Fibroblast of lung (primary cell): ENCODE measurements at regions not wholly inside any gene's neighbourhood (a gene's known extent, or its start where the extent isn't known, plus 50 kb on each side); places are given as distances from the start of the nearest gene placed in this dataset.

Experiments
- DNase-seq, 2 donors: peaks; one replicate each; pipeline versions ENCODE4 v3.0.0 to v3.0.0-alpha.2; 2010; ENCODE audit warnings: low read depth in 2 of 2
- H2AFZ ChIP-seq: 2 replicates; pipeline ENCODE4 v1.5.1; 2012; ENCODE audit warnings: low read length, control low read depth, inconsistent platforms
- H3K27ac ChIP-seq: 2 replicates; pipeline ENCODE4 v1.5.1; 2011; ENCODE audit warnings: low read length, control low read depth; ENCODE audit not compliant: insufficient read depth
- H3K27me3 ChIP-seq: 2 replicates; pipeline ENCODE4 v1.5.1; 2011; ENCODE audit warnings: mild to moderate bottlenecking, low read length; ENCODE audit not compliant: control insufficient read depth, insufficient read depth
- H3K36me3 ChIP-seq: 2 replicates; pipeline ENCODE4 v1.5.1; 2011; ENCODE audit warnings: low read length; ENCODE audit not compliant: control insufficient read depth, insufficient read depth
- H3K4me1 ChIP-seq: 2 replicates; pipeline ENCODE4 v1.5.1; 2011; ENCODE audit warnings: low read length; ENCODE audit not compliant: control insufficient read depth, insufficient read depth; ENCODE audit errors: extremely low read depth
- H3K4me2 ChIP-seq: 2 replicates; pipeline ENCODE4 v1.5.1; 2011; ENCODE audit warnings: low read length, control low read depth; ENCODE audit not compliant: insufficient read depth; ENCODE audit errors: extremely low read depth
- H3K4me3 ChIP-seq, 4 experiments: fragments of 200-600 bp in 1 of 4; sonication (generic) in 1 of 4; replicated peaks in 1 of 4; 2 replicates each; pipeline ENCODE4 v1.5.1; 2011 to 2016; ENCODE audit warnings: low read length in 4 of 4, low read depth in 3 of 4, mild to moderate bottlenecking in 3 of 4, control low read depth in 2 of 4, inconsistent platforms in 1 of 4, mixed read lengths in 1 of 4; ENCODE audit not compliant: insufficient read depth in 1 of 4; ENCODE audit errors: control extremely low read depth in 1 of 4
- H3K79me2 ChIP-seq: 2 replicates; pipeline ENCODE4 v1.5.1; 2012; ENCODE audit warnings: mild to moderate bottlenecking, low read length, inconsistent platforms; ENCODE audit not compliant: control insufficient read depth, insufficient read depth
- H3K9ac ChIP-seq: 2 replicates; pipeline ENCODE4 v1.5.1; 2011; ENCODE audit warnings: mild to moderate bottlenecking, low read length, control low read depth; ENCODE audit not compliant: insufficient read depth
- H3K9me3 ChIP-seq: 2 replicates; pipeline ENCODE4 v1.5.1; 2012; ENCODE audit warnings: low read depth, low read length; ENCODE audit not compliant: control insufficient read depth, insufficient read depth
- H4K20me1 ChIP-seq: 2 replicates; pipeline ENCODE4 v1.5.1; 2011; ENCODE audit warnings: low read length; ENCODE audit not compliant: control insufficient read depth, insufficient read depth; ENCODE audit errors: extremely low read depth
- EZH2 ChIP-seq: IDR thresholded peaks from 2 replicates; pipeline ENCODE4 v1.5.1; 2012; ENCODE audit warnings: low read length, control low read depth, mild to moderate bottlenecking; ENCODE audit errors: missing control alignments
- TF ChIP-seq, protein P1 (sequence below), 2 donors: IDR thresholded peaks in 1 of 2; conservative IDR thresholded peaks in 1 of 2; 1 replicate in 1 of 2; 2 replicates in 1 of 2; pipeline ENCODE4 v1.5.1; 2011 to 2012; ENCODE audit warnings: low read length in 2 of 2, control low read depth in 1 of 2, inconsistent platforms in 1 of 2, low read depth in 1 of 2, mild to moderate bottlenecking in 1 of 2

DNA sequence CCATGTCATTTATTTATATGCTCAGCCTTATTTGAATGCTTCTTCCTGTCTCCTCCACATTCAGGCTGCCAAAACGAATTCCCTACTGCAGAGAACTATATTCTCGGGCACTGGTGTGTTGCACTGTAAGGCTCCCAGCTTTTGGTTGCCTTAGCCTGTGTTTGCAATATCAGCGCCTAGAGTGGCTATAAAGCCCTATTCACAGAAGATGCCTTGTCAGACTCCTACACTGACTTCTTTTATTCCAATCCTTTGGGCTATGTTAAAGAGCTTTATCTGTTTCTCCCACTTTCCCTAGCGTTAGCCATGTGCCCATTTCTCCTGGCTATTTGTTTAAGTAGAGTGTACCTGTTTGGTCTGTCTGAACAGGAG, 62.4 kb upstream of the EHBP1 start:
- Histone ChIP-seq H3K27ac (no peak overlapping the region), H3K79me2 (no peaks in the 10 kb centered on the region), H4K20me1 (no peaks in the 10 kb centered on the region), H3K4me3 (no peak overlapping the region), H3K4me2 (no peak overlapping the region), H3K4me1 (no peaks in the 10 kb centered on the region), H3K27me3 (no peaks in the 10 kb centered on the region), H3K36me3 (no peaks in the 10 kb centered on the region), H2AFZ (no peak overlapping the region), H3K9ac (no peak overlapping the region), H3K9me3 (no peaks in the 10 kb centered on the region)
- TF ChIP-seq, protein P1, sequence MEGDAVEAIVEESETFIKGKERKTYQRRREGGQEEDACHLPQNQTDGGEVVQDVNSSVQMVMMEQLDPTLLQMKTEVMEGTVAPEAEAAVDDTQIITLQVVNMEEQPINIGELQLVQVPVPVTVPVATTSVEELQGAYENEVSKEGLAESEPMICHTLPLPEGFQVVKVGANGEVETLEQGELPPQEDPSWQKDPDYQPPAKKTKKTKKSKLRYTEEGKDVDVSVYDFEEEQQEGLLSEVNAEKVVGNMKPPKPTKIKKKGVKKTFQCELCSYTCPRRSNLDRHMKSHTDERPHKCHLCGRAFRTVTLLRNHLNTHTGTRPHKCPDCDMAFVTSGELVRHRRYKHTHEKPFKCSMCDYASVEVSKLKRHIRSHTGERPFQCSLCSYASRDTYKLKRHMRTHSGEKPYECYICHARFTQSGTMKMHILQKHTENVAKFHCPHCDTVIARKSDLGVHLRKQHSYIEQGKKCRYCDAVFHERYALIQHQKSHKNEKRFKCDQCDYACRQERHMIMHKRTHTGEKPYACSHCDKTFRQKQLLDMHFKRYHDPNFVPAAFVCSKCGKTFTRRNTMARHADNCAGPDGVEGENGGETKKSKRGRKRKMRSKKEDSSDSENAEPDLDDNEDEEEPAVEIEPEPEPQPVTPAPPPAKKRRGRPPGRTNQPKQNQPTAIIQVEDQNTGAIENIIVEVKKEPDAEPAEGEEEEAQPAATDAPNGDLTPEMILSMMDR (conservative IDR thresholded peaks at IDR 0.05 in 1 of 2, IDR thresholded peaks at IDR 0.05 in 1 of 2; ENCODE audit: low read depth in 1 of 2, low read length in 2 of 2), result no peak
- TF ChIP-seq EZH2, result no peak
- no peak for DNase-seq

DNA sequence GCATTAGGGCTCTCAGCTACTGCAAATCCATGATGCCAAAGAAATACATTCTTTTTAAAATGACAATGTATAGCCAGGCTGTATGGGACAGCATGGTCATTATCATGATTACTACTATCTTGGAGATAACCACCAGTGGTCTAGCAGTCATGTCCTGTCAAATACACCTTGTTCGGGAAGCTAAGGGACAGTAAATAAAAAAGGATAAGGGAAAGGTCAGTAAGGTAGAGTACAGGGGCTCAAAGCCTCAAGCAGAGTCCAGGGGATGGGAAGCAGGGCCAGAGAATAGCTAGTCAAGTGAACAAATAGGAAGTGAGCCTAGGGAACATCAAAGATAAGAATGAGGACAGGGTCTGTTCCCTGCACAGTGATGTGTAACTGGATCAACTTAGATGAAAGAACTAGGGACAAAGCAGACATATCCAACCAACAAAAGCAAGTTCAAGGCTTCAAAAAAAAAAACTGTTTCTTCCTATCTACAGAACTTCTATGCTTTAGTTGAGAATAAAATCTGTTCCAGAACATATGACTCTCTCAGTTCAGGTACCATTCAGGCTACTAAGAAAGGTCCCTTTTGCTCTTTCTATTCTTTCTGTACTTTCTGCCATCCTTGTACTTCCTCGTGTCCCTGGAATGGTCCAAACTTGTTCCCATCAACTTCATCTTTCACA, 62.9 kb upstream of the EHBP1 start:
- Histone ChIP-seq H3K79me2 (no peaks in the 10 kb centered on the region), H4K20me1 (no peaks in the 10 kb centered on the region), H3K4me3 (no peak overlapping the region), H2AFZ (no peak overlapping the region), H3K4me1 (no peaks in the 10 kb centered on the region), H3K27me3 (no peaks in the 10 kb centered on the region), H3K36me3 (no peaks in the 10 kb centered on the region), H3K4me2 (no peak overlapping the region), H3K9ac (no peak overlapping the region), H3K27ac (no peak overlapping the region), H3K9me3 (no peaks in the 10 kb centered on the region)
- no peak for TF ChIP-seq EZH2
- TF ChIP-seq, protein P1 (conservative IDR thresholded peaks at IDR 0.05 in 1 of 2, IDR thresholded peaks at IDR 0.05 in 1 of 2; ENCODE audit: low read depth in 1 of 2, low read length in 2 of 2), result no peak
- no peak for DNase-seq

DNA sequence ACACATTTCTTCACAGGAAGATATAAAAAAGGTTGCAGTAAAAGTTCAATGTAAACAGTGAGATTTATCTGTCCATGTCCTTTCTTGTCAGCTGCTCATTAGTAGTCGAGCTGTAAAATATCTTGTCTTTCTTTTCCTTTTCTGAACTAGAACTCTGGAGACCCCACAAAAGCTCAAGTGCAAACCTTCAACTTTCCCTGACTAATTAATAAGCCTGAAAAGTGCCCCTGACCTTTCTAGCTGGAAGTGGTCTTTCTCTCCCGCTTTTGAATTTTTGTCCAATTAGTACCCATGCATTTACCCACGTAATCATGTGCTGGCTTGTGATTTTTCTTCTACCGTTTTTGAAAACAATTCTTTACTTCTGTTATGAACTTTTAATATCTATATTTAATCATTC, 63.6 kb upstream of the EHBP1 start:
- H3K27ac ChIP-seq, result no peak overlapping the region
- H3K79me2 ChIP-seq, result no peaks in the 10 kb centered on the region
- no peak overlapping the region for H2AFZ ChIP-seq
- H4K20me1 ChIP-seq, result no peaks in the 10 kb centered on the region
- TF ChIP-seq, protein P1 (conservative IDR thresholded peaks at IDR 0.05 in 1 of 2, IDR thresholded peaks at IDR 0.05 in 1 of 2; ENCODE audit: low read depth in 1 of 2, low read length in 2 of 2), result no peak
- TF ChIP-seq EZH2, result no peak
- H3K9me3 ChIP-seq, result no peaks in the 10 kb centered on the region
- no peaks in the 10 kb centered on the region for H3K36me3 ChIP-seq
- no peak for DNase-seq
- H3K9ac ChIP-seq, result no peak overlapping the region
- no peak overlapping the region for H3K4me3 ChIP-seq
- no peaks in the 10 kb centered on the region for H3K4me1 ChIP-seq
- no peaks in the 10 kb centered on the region for H3K27me3 ChIP-seq
- H3K4me2 ChIP-seq, result no peak overlapping the region
